ENCODE measurements at regions not wholly inside any gene's neighbourhood (a gene's known extent, or its start where the extent isn't known, plus 50 kb on each side); places are given as distances from the start of the nearest gene placed in this dataset.
"Not testable (repeated sequence)": the region's sequence is repeated elsewhere in the genome, so short reads cannot be mapped to it uniquely, and the experiment has no call there.

DNA sequence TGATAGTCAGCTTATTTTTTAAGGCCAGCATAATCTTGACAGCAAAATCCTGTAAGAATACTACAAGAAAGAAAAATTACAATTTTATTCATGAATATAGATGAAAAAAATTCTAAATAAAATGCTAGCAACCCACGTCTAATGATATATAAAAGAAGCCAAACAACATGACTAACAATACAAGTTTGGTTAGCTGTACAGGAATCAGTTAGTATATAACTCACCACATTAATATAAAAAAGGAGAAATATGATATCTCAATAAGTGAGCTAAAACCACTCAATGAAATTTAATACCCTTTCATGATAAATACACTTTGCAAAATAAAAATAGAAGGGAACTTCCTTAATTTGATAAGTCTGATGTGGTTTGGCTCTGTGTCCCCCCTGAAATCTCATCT lies 139.7 kb upstream of the MAN2A1 start:
- no peak overlapping the region for H3K4me3 Mint-ChIP-seq
- no peaks in the 10 kb centered on the region for H3K27me3 Mint-ChIP-seq (ENCODE audit: low read depth)
- TF ChIP-seq, protein P1, sequence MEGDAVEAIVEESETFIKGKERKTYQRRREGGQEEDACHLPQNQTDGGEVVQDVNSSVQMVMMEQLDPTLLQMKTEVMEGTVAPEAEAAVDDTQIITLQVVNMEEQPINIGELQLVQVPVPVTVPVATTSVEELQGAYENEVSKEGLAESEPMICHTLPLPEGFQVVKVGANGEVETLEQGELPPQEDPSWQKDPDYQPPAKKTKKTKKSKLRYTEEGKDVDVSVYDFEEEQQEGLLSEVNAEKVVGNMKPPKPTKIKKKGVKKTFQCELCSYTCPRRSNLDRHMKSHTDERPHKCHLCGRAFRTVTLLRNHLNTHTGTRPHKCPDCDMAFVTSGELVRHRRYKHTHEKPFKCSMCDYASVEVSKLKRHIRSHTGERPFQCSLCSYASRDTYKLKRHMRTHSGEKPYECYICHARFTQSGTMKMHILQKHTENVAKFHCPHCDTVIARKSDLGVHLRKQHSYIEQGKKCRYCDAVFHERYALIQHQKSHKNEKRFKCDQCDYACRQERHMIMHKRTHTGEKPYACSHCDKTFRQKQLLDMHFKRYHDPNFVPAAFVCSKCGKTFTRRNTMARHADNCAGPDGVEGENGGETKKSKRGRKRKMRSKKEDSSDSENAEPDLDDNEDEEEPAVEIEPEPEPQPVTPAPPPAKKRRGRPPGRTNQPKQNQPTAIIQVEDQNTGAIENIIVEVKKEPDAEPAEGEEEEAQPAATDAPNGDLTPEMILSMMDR (IDR thresholded peaks at IDR 0.05; ENCODE audit: unreplicated experiment), result no peak
- H3K36me3 Mint-ChIP-seq, result peaks cover 7% of the 10 kb centered on the region
- peaks cover 2% of the 10 kb centered on the region for H3K4me1 Mint-ChIP-seq
- peaks cover 27% of the 10 kb centered on the region for H3K9me3 Mint-ChIP-seq
- no peak overlapping the region for H3K27ac Mint-ChIP-seq
- no peak for DNase-seq (ENCODE audit: low spot score in 2 of 2, unreplicated experiment in 2 of 2)

DNA sequence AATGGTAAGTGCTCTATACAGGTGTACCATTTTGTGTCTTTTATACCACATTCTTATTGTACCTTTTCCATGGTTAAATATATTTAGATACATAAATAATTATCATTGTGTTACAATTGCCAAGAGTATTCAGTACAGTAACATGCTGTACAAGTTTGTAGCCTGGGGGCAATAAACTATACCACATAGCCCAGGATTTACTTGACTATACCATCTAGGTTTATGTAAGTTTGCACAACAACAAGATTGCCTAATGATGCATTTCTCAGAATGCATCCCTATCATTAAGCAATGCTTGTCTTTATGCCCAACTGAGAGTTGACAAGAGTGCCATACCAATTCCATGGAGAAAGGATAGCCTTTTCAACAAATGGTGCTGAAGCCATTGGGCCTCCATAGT lies 136.7 kb upstream of the PJA2 start:
- TF ChIP-seq, protein P1 (IDR thresholded peaks at IDR 0.05; ENCODE audit: unreplicated experiment), result no peak
- DNase-seq (ENCODE audit: low spot score in 2 of 2, unreplicated experiment in 2 of 2), result no peak
- peaks cover 2% of the 10 kb centered on the region for H3K4me1 Mint-ChIP-seq
- H3K36me3 Mint-ChIP-seq, result peaks cover 6% of the 10 kb centered on the region
- H3K4me3 Mint-ChIP-seq, result no peak overlapping the region
- H3K27ac Mint-ChIP-seq, result no peak overlapping the region
- H3K9me3 Mint-ChIP-seq, result peaks cover 22% of the 10 kb centered on the region
- H3K27me3 Mint-ChIP-seq (ENCODE audit: low read depth), result no peaks in the 10 kb centered on the region

DNA sequence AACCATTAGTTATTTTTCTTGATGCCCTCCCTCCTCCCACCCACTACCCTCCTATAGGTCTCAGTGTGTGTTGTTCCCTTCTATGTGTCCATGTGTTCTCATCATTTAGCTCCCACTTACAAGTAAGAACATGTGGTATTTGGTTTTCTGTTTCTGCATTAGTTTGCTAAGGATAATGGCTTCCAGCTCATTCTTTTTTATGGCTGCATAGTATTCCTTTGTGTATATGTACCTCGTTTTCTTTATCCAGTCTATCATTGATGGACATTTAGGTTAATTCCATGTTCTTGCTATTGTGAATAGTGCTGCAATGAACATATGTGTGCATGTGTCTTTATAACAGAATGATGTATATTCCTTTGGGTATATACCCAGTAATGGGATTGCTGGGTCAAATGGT lies 135.1 kb upstream of the PJA2 start:
- peaks cover 28% of the 10 kb centered on the region for H3K9me3 Mint-ChIP-seq
- DNase-seq (ENCODE audit: low spot score in 2 of 2, unreplicated experiment in 2 of 2); H3K27me3 Mint-ChIP-seq (ENCODE audit: low read depth); H3K4me1 Mint-ChIP-seq; H3K27ac Mint-ChIP-seq; H3K36me3 Mint-ChIP-seq; H3K4me3 Mint-ChIP-seq: not testable (repeated sequence)

DNA sequence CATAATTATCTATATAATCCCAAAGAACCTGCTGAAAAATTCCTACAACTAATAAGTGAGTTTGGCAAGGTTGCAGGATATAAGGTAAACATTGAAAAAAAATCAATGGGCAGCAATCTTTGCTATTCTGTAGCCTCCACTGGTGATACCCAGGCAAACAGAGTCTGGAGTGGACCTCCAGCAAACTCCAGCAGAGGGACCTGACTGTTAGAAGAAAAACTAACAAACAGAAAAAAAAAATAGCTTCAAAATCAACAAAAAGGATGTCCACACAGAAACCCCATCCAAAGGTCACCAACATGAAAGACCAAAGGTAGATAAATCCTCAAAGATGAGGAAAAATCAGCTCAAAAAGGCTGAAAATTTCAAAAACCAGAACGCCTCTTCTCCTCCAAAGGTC lies 128.9 kb upstream of the PJA2 start:
- H3K36me3 Mint-ChIP-seq; H3K27me3 Mint-ChIP-seq (ENCODE audit: low read depth); DNase-seq (ENCODE audit: low spot score in 2 of 2, unreplicated experiment in 2 of 2); H3K4me1 Mint-ChIP-seq; H3K27ac Mint-ChIP-seq; H3K4me3 Mint-ChIP-seq: not testable (repeated sequence)
- H3K9me3 Mint-ChIP-seq, result peaks cover 37% of the 10 kb centered on the region

DNA sequence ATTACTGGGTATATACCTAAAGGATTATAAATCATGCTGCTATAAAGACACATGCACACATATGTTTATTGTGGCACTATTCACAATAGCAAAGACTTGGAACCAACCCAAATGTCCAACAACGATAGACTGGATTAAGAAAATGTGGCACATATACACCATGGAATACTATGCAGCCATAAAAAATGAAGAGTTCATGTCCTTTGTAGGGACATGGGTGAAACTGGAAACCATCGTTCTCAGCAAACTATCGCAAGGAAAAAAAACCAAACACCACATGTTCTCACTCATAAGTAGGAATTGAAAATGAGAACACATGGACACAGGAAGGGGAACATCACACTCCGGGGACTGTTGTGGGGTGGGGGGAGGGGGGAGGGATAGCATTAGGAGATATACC lies 125.3 kb upstream of the PJA2 start:
- H3K9me3 Mint-ChIP-seq, result peaks cover 11% of the 10 kb centered on the region
- not testable (repeated sequence) for H3K27me3 Mint-ChIP-seq (ENCODE audit: low read depth)

DNA sequence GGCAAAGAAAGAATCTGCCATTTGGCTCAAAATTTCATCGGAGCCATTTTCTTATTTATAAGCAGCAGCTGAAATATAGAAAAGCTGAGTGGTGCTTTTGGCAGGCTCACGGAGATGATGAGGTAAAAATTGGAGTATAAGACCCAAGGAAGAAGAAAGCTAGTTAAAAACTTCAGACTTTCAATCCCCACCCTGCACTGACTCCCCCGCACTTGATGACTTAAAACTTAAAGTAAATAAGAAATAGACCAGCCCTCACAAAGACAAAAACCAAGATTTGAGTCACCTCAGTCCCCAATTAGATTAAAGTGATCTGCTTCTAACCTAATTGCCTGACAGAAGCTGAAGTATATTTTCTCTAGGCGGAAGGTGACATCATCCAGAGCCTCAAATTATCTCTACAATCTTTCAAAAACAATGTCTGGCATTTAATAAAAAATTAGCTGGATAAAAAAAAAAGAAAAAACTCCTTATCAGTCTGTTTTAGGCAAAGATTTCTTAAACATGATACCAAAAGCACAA lies 124.0 kb upstream of the PJA2 start:
- DNase-seq (ENCODE audit: low spot score in 2 of 2, unreplicated experiment in 2 of 2), result no peak
- Mint-ChIP-seq H3K36me3 (no peaks in the 10 kb centered on the region), H3K4me1 (peaks cover 16% of the 10 kb centered on the region), H3K4me3 (peak overlapping the region; percentile 2), H3K27ac (peak overlapping the region; percentile 77), H3K27me3 (ENCODE audit: low read depth) (peaks cover 2% of the 10 kb centered on the region), H3K9me3 (no peaks in the 10 kb centered on the region)
- TF ChIP-seq, protein P1 (IDR thresholded peaks at IDR 0.05; ENCODE audit: unreplicated experiment), result no peak

More for the DNA sequence above, 125.3 kb upstream of the PJA2 start:
- H3K4me1 Mint-ChIP-seq, result peaks cover 16% of the 10 kb centered on the region
- DNase-seq (ENCODE audit: low spot score in 2 of 2, unreplicated experiment in 2 of 2); H3K36me3 Mint-ChIP-seq; H3K4me3 Mint-ChIP-seq; H3K27ac Mint-ChIP-seq: not testable (repeated sequence)

DNA sequence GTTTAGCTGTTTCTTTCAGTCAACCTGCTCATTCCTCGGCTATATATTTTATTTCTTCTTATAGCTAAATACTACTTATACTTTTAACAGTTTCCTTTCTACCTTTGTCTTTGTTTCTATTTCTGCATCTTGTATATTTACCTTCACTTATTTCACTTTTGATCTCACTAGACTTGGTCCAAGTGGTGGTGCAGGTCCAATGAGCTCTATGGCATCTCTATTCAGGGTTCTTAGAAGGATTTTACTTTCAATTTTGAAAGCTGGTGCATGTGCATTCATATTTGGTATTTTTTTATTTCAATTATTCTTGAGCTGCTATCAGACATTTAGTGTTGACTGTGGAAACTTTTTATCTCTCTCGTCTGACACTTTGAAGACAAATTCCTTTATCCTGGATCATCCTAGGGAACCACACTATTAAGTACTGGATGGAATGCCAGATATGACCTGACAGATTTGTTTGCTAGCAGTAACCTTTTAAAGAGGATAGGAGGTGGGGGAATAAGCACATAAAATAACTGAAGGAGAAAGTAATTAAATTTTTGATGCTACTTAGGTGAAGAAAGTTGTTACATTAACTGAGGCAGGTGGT lies 123.1 kb upstream of the PJA2 start:
- H3K9me3 Mint-ChIP-seq, result no peaks in the 10 kb centered on the region
- peaks cover 2% of the 10 kb centered on the region for H3K27me3 Mint-ChIP-seq (ENCODE audit: low read depth)
- H3K36me3 Mint-ChIP-seq, result no peaks in the 10 kb centered on the region
- H3K4me1 Mint-ChIP-seq, result peaks cover 16% of the 10 kb centered on the region
- H3K4me3 Mint-ChIP-seq, result no peak overlapping the region
- H3K27ac Mint-ChIP-seq, result peak overlapping the region; percentile 32
- DNase-seq (ENCODE audit: low spot score in 2 of 2, unreplicated experiment in 2 of 2), result no peak
- TF ChIP-seq, protein P1 (IDR thresholded peaks at IDR 0.05; ENCODE audit: unreplicated experiment), result no peak

Data from mesothelial cell of epicardium (in vitro differentiated cells).